GM18870 (cell line): ENCODE measurements at regions not wholly inside any gene's neighbourhood (a gene's known extent, or its start where the extent isn't known, plus 50 kb on each side); places are given as distances from the start of the nearest gene placed in this dataset.

Experiments used
- ATAC-seq: cut with Tn5 transposase; IDR thresholded peaks from one replicate; pipeline ENCODE4 v1.9.1; 2021; ENCODE audit warnings: moderate library complexity; ENCODE audit not compliant: unreplicated experiment

DNA sequence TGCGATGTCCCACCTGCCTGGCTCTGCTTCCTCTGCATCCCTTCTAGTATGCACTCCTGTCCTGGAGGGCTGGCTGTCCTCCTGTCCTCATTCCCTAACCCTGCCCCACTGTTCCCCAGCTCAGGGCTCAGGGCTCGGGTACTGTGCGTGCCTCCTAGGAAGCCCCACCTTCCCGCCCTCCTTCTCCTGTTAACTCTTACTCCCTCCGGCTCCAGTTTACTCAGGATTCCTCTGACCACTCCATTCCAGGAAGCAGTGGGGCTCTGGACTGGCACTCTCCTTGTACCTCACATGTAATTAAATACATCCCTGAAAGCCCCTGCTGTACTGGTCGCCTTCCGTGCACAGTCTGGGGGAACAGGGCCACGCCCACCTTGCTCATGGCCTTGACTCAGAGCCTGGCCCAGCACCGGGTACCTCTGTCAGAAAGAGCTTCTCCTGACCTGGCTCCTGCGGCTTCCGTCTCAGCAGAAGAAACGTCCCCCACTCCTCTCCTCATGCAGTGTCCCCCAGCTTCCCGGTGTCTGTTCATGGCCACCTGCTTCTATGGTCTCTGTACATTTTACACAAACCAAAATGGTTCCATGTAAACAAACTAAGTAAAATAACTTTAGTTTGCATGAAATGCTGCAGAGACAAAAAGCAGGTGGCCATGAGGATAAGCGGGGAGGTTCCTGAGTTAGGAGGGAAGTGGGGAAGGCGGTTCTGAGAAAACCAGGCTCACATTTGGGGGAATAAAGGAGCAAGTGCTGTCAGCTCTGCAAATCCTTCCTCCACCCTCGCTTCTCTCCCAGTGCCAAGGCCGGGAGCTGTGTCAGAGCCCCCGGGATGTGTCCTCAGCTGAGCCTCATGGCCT is 445.9 kb downstream of the BRD1 start:
- no peak for ATAC-seq

DNA sequence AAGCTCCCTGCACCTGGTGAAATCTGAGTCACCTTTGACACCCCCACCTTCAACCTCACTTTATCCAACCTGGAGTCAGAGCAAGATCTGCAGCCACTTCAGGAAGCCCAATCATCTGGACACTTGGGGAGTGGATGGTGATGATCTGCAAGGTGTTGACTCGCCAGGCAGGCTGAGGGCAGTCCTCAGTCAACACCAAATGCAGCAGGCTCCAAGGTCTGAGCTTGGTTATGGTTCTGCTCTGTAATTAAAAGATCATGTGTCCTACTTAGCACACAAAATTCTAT is 446.9 kb downstream of the BRD1 start:
- no peak for ATAC-seq

GRCh38 chr22:49380095-49380827 is 447.4 kb downstream of the BRD1 start:
- no peak for ATAC-seq

DNA sequence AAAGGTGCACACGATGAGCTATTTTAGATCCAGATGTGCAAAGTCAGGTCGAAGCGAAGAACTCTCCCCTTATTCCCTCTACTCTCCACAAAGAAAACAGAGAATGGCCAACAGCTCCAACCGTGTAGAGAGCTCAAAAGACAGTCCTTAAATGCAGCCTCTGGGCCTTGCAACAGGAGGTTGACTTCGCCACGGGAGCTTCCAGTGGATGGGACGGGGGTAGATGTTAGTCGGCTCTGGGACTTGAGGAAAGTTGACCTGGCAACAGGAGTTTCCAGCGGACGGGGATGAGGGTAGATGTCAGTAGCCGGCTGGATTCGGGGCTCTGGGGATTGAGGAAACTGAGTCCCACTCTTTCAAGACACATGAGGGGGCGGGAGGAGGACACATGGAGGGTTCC is 450.4 kb downstream of the BRD1 start:
- ATAC-seq = no peak

- ATAC-seq = no peak
Observed at GRCh38 chr22:49373801-49374226, 453.9 kb downstream of the BRD1 start.

DNA sequence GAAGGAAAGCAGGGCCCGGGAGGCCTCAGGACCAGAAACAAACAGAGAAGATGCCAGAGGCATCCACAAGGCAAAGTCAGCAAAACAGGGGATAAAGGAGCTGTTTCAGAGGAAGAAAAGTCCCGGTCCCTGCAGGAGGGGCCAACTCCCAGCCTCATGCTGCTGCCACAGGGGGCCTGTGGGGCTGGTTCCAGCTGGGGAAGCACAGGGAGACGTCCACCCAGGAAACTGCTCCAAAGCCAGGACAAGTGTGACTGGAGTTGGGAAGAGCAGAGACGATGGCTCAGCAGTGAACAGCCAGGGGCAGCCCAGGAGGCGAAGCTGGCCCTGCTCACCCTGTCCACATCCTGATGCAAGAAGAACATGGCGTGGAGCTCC is 454.4 kb downstream of the BRD1 start:
- no peak for ATAC-seq

DNA sequence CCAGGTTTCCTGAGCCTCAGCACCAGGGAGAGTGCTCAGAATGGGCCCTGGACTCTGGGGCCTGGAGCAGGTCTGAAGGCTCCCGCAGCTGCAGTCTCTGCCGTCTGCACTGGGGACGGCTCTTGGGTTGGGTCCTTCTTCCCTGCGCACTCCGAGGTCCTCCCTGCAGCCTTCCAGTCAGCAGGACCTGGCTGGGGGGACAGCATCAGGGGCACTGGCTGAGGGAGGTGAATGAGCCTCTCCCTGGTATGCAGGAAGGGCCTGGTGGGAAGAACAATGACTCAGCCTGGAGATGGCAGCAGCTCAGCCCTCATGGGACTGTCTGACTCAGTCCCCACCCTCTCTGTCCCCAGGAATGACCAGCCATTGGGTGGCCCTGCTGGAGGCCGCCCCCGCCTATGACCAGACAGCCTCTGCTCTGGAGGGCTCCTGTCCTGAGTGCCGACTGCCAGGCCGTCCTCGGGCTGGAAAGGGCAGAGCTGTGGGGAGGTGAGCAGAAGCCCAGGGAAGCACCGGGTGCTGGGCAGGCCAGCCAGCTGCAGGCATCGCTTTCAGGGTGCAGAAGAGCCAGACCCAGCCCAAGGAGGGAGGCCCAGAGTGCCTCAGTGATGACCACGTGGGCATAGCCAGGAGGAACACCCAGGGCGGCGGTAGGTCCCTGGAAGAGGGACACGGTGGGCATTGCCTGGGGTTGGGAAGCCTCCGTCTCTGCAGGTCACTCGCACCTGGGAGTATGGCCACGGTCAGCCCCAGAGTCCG is 455.0 kb downstream of the BRD1 start:
- ATAC-seq = no peak

GRCh38 chr22:49372111-49372529 is 455.6 kb downstream of the BRD1 start:
- ATAC-seq = no peak

- no peak for ATAC-seq
Observed at GRCh38 chr22:49371325-49372110, 456.2 kb downstream of the BRD1 start.

DNA sequence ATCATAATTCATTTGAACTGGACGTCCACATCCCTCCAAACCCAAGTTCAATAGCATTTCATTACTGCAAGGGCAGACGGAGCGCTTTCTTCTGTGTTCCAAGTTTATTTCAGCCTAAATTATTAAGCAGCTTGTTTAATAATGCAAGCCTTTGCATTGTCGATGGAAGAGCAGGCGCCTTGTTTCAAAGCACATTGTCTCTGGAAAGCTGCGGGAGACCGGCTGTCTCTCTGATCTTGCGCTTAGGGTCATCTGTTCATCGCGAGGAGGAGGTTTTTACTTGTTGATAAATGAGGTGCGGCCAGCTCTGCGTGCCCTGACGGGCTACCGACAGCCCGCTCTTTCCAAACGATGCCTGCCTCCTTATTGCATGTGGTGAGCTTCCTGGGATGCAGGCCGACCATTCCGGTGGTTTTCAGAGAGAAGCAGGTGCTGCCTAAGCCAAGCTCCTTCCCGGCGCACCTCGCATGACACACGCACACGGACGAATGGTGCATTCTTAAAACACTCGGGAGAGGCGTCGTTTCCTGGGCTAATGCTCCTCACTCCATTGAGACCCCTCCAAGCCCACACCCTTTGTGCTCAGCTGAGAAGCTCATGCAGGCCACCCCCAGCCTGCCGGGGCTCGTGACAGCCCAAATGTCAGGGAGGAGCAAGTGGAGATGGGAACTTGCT is 456.9 kb downstream of the BRD1 start:
- ATAC-seq = no peak

DNA sequence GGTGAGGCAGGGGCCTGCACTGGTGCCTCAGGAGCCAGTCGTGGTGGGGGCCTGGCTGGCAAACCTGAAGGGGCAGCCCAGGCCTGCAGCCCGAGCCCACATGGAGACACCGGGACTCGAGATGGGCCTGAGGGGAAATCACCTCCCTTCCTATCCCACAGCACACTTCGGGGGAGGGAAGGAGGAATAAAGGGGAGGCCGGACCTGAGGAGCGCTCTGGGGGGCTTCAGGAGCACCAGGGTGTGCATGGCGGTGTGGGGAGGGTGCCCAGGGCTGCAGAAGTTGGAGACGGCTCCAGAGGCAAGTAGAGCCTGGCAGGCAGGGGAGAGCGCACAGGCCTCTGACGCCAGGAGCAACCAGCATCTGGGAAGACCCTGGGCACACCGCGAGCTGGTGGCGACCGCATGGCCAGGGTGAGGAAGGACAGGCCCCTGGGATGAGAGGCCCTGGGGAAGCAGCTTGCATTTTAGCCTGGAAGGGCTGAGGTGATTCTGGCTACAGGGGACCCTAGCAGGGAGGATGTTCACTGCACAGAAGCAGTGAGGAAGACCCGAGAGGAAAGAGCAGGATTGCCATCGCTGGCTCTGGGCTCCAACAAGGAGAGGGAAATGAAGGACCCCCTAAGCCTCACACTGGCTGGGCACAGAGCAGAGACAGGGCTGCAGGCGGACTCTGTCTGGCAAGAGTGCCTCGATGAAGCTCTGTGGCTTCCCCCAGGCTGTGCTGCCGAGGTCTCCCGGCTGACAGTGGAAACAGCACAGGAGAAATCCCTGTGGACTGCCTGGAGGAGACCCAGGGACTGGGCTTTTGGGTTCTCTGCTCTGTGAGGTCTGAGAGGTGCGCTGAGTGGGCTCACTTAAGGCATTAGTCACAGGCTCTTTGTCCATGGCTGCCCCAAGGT is 457.7 kb downstream of the BRD1 start:
- no peak for ATAC-seq

- ATAC-seq = no peak
Observed at GRCh38 chr22:49368976-49369725, 458.5 kb downstream of the BRD1 start.

DNA sequence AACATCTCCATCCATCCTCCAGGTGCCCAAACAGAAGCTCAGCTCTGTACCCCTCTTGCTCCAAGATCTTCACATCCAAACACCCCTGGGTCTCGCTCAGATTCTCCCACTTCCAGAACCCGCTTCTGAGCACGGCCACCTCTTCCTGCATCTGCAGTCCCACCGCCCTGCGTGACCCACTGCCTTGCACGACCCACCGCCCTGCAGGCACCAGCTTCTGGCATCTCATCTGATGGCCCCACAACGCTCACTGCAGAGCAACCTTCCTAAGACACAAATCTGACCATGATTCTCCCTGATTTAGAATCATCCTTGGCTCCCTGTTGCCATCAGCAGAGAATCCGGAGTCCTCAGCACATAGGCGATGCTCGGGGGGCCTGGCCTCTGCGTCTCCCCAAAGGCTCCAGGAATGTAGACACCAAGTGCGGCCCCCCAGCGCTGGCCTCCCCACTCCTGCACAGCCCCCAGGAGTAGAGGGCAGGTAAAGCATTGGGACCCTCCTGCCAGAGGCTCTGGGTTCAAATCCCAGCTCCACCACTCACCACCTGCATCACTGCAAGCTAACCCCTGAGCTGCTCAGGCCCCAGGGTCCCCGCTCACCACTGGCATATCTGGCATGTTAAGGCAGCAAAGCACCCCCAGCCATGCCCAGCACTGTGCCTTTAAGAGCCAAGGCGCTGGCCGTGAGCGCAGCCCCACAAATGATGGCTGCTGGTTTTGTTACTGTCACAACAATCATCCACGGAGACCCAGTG is 459.3 kb downstream of the BRD1 start:
- ATAC-seq = no peak

- ATAC-seq = no peak
Observed at GRCh38 chr22:49367041-49367697, 460.5 kb downstream of the BRD1 start.

- ATAC-seq = no peak
Observed at GRCh38 chr22:49366437-49366836, 461.2 kb downstream of the BRD1 start.

- no peak for ATAC-seq
Observed at GRCh38 chr22:49365910-49366309, 461.8 kb downstream of the BRD1 start.

DNA sequence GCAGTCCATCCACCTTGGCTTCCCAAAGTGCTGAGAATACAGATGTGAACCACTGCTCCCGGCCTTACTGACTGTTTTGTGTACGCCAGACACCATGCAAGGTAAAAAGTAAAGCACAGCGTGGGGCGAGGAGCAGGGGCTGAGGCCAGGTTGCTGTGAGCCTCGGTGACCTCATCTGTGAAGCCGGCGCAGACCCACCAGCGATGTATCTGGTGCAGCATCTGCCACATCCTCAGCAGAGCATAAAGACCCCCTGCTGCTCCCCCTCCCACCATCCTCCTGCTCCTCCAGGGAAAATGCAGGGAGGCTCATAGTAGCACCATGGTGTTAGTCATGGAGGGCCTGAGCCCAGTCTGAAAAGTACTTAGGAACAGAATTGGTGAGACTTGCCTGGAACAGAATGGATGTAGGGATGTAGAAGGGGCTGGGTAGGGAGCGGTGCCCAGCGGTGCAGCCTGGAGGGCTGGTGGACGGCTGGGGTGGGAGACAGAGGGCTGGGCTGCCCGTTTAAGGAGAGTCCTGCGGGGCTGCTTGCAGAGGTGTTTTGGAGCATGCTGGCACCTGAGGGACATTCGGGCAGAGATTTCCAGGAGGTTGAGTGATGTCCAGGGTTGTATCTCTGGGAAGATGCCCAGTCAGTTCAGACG is 462.4 kb downstream of the BRD1 start:
- no peak for ATAC-seq
